ENCODE measurements at regions not wholly inside any gene's neighbourhood (a gene's known extent, or its start where the extent isn't known, plus 50 kb on each side); places are given as distances from the start of the nearest gene placed in this dataset.

DNA sequence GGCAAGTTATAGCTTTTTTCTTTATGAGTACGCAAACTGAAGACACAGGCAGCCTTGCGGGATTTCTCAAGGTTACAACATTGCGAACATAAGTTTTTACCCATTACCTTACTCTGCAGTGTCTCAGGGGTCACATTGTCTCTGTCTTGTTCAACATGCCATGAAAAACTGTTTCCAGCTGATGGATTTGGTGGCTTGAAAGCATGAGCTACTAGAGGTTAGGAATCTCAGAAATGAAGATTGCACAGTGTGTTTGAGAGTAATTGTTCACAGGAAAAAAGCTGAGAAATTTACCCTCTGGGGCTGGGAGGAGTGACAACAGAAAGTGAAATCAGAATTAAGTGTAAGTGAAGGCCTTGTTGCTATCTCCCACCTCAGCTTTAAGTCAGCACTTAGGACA, 568.6 kb downstream of the TAFA4 start:
- no peak overlapping the region for H2BK12ac ChIP-seq (ENCODE audit: low read depth, low read length)
- no peak overlapping the region for H2AK5ac ChIP-seq (ENCODE audit: low read depth, low read length)
- no peak for TF ChIP-seq NRF1 (IDR thresholded peaks at IDR 0.05; ENCODE audit: low read depth, low read length)
- TF ChIP-seq TAF7 (optimal IDR thresholded peaks at IDR 0.05; ENCODE audit: borderline replicate concordance, low read depth, low read length): no peak
- TF ChIP-seq SP1 (IDR thresholded peaks at IDR 0.05; ENCODE audit: low read depth, low read length): no peak
- TF ChIP-seq CBX8 (IDR thresholded peaks at IDR 0.05; ENCODE audit: borderline replicate concordance, low read depth, low read length): no peak
- TF ChIP-seq, protein P1, sequence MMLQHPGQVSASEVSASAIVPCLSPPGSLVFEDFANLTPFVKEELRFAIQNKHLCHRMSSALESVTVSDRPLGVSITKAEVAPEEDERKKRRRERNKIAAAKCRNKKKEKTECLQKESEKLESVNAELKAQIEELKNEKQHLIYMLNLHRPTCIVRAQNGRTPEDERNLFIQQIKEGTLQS (IDR thresholded peaks at IDR 0.05; ENCODE audit: insufficient read depth, low read depth, low read length): no peak
- no peak for TF ChIP-seq YY1 (IDR thresholded peaks at IDR 0.05; ENCODE audit: low read depth, low read length)
- TF ChIP-seq, protein P2, sequence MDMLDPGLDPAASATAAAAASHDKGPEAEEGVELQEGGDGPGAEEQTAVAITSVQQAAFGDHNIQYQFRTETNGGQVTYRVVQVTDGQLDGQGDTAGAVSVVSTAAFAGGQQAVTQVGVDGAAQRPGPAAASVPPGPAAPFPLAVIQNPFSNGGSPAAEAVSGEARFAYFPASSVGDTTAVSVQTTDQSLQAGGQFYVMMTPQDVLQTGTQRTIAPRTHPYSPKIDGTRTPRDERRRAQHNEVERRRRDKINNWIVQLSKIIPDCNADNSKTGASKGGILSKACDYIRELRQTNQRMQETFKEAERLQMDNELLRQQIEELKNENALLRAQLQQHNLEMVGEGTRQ (IDR thresholded peaks at IDR 0.05; ENCODE audit: low read length): no peak
- TF ChIP-seq TBP (IDR thresholded peaks at IDR 0.05; ENCODE audit: low read depth, low read length): no peak
- no peak for TF ChIP-seq ASH2L (IDR thresholded peaks at IDR 0.05; ENCODE audit: low read length)
- TF ChIP-seq HDAC2 (IDR thresholded peaks at IDR 0.05; ENCODE audit: borderline replicate concordance in 1 of 2, low read depth in 2 of 2, low read length in 2 of 2): no peak
- TF ChIP-seq SAP30 (IDR thresholded peaks at IDR 0.05; ENCODE audit: insufficient read depth, insufficient replicate concordance, low read length): no peak
- TF ChIP-seq TCF12 (IDR thresholded peaks at IDR 0.05; ENCODE audit: low read depth, low read length): no peak
- no peak for TF ChIP-seq PHF8 (conservative IDR thresholded peaks at IDR 0.05; ENCODE audit: low read depth, low read length)
- DNase-seq (ENCODE audit: low read depth in 1 of 2, low spot score in 2 of 2) (no peak), FAIRE-seq (no peak)
- H4K5ac ChIP-seq (ENCODE audit: insufficient read length, low read depth, low read length): no peak overlapping the region
- H3K4me3 ChIP-seq (ENCODE audit: extremely low read depth in 1 of 4, insufficient read depth in 2 of 4, low read depth in 3 of 4, low read length in 4 of 4): no peak overlapping the region
- H2BK20ac ChIP-seq (ENCODE audit: low read length): no peak overlapping the region
- no peak overlapping the region for H4K8ac ChIP-seq (ENCODE audit: extremely low read depth, insufficient read depth, low read length)
- no peak overlapping the region for H3K23ac ChIP-seq (ENCODE audit: insufficient read length)
- H3K36me3 ChIP-seq (ENCODE audit: control insufficient read depth in 2 of 4, insufficient read depth in 4 of 4, low read length in 3 of 4): no peaks in the 10 kb centered on the region
- no peak overlapping the region for H3K9ac ChIP-seq (replicated peaks in 1 of 4; ENCODE audit: extremely low read depth in 1 of 4, low read depth in 3 of 4, low read length in 3 of 4)
- no peak overlapping the region for H2BK15ac ChIP-seq (ENCODE audit: low read length)
- H3K79me2 ChIP-seq (ENCODE audit: control insufficient read depth in 1 of 2, insufficient read depth in 2 of 2, low read length in 2 of 2): no peaks in the 10 kb centered on the region
- CTCF ChIA-PET (ENCODE audit: partially characterized antibody): interaction anchor here (1.0 kb wide), 1 partner anchor 24 kb away, joined by 3 read pairs; no protein-coding TSS in a partner anchor
- no peak overlapping the region for H3K4me2 ChIP-seq (ENCODE audit: insufficient read depth in 1 of 2, low read depth in 2 of 2, low read length in 2 of 2)
- H3K23me2 ChIP-seq (ENCODE audit: low read depth, low read length): no peaks in the 10 kb centered on the region
- H3K14ac ChIP-seq (ENCODE audit: insufficient read length): no peak overlapping the region
- no peak overlapping the region for H3K56ac ChIP-seq (replicated peaks; ENCODE audit: insufficient read length, low read depth, low read length)
- WGBS, 2 experiments (ENCODE audit: extremely low coverage in 1 of 2, insufficient coverage in 1 of 2, insufficient read length in 1 of 2, insufficient replicate concordance in 2 of 2, low coverage in 1 of 2, low lambda C conversion rate in 2 of 2, missing lambda C conversion rate in 1 of 2): 94% methylated on average over 3 of the region's 3 CpGs; no CpG with 5 or more reads in 1 of the 2 experiments
- POLR2A ChIA-PET (ENCODE audit: partially characterized antibody): no interaction called here
- no peaks in the 10 kb centered on the region for H3K9me3 ChIP-seq (ENCODE audit: insufficient read depth in 2 of 2, low read depth in 1 of 2, low read length in 1 of 2)
- H3K4ac ChIP-seq (replicated peaks; ENCODE audit: insufficient read length, low read depth, low read length): no peak overlapping the region
- H3K4me1 ChIP-seq (replicated peaks in 1 of 4; ENCODE audit: control insufficient read depth in 3 of 4, insufficient read depth in 4 of 4, low read length in 3 of 4): no peaks in the 10 kb centered on the region
- H3K79me1 ChIP-seq (ENCODE audit: low read depth, low read length): no peaks in the 10 kb centered on the region
- H2AFZ ChIP-seq (ENCODE audit: low read length): 0 out of 2 replicates have a peak overlapping the region, but pooled peaks have one; percentile 40
- H3K27ac ChIP-seq (ENCODE audit: low read depth, low read length): no peak overlapping the region
- no peak overlapping the region for H2BK120ac ChIP-seq (replicated peaks; ENCODE audit: low read depth, low read length)
- no peak overlapping the region for H4K91ac ChIP-seq (replicated peaks; ENCODE audit: insufficient read length, low read length)
- no peaks in the 10 kb centered on the region for H4K20me1 ChIP-seq (replicated peaks in 1 of 2; ENCODE audit: control insufficient read depth in 1 of 2, insufficient read depth in 2 of 2, low read length in 2 of 2)
- H3K18ac ChIP-seq (ENCODE audit: extremely low read depth, low read length): no peak overlapping the region
- no peaks in the 10 kb centered on the region for H3K27me3 ChIP-seq (replicated peaks in 1 of 4; ENCODE audit: control insufficient read depth in 3 of 4, extremely low read depth in 1 of 4, insufficient read depth in 3 of 4, low read length in 3 of 4)
- H2BK5ac ChIP-seq (ENCODE audit: low read depth, low read length): no peak overlapping the region
